ENCODE measurements at regions not wholly inside any gene's neighbourhood (a gene's known extent, or its start where the extent isn't known, plus 50 kb on each side); places are given as distances from the start of the nearest gene placed in this dataset.

DNA sequence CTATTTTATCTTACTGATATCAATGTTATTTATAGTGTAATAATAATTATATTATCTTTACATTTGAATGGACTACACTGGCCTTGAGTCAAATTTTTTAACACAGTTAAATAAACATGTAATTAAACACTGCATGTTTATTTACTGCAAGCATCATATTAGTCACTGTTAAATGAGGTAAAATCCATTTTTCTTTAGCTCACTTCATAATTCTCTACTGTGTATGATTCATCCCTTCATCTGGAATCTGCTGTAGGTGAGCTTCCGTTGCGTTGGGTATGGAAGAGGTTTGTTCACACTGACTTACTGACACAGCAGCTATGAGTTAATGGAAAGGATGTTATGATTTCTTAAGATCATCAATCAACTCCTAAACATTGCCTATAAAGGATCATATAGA is 572.3 kb downstream of the PCDH11X start (continued):
- TF ChIP-seq, protein P1, sequence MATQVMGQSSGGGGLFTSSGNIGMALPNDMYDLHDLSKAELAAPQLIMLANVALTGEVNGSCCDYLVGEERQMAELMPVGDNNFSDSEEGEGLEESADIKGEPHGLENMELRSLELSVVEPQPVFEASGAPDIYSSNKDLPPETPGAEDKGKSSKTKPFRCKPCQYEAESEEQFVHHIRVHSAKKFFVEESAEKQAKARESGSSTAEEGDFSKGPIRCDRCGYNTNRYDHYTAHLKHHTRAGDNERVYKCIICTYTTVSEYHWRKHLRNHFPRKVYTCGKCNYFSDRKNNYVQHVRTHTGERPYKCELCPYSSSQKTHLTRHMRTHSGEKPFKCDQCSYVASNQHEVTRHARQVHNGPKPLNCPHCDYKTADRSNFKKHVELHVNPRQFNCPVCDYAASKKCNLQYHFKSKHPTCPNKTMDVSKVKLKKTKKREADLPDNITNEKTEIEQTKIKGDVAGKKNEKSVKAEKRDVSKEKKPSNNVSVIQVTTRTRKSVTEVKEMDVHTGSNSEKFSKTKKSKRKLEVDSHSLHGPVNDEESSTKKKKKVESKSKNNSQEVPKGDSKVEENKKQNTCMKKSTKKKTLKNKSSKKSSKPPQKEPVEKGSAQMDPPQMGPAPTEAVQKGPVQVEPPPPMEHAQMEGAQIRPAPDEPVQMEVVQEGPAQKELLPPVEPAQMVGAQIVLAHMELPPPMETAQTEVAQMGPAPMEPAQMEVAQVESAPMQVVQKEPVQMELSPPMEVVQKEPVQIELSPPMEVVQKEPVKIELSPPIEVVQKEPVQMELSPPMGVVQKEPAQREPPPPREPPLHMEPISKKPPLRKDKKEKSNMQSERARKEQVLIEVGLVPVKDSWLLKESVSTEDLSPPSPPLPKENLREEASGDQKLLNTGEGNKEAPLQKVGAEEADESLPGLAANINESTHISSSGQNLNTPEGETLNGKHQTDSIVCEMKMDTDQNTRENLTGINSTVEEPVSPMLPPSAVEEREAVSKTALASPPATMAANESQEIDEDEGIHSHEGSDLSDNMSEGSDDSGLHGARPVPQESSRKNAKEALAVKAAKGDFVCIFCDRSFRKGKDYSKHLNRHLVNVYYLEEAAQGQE (IDR thresholded peaks at IDR 0.05; ENCODE audit: low read depth) = no peak
- TF ChIP-seq, protein P2, sequence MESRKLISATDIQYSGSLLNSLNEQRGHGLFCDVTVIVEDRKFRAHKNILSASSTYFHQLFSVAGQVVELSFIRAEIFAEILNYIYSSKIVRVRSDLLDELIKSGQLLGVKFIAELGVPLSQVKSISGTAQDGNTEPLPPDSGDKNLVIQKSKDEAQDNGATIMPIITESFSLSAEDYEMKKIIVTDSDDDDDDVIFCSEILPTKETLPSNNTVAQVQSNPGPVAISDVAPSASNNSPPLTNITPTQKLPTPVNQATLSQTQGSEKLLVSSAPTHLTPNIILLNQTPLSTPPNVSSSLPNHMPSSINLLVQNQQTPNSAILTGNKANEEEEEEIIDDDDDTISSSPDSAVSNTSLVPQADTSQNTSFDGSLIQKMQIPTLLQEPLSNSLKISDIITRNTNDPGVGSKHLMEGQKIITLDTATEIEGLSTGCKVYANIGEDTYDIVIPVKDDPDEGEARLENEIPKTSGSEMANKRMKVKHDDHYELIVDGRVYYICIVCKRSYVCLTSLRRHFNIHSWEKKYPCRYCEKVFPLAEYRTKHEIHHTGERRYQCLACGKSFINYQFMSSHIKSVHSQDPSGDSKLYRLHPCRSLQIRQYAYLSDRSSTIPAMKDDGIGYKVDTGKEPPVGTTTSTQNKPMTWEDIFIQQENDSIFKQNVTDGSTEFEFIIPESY (IDR thresholded peaks at IDR 0.05; ENCODE audit: extremely low read depth, insufficient replicate concordance, low read length) = no peak
- no peak for TF ChIP-seq CBX3 (IDR thresholded peaks at IDR 0.05; ENCODE audit: low read depth)
- TF ChIP-seq EGR1 (IDR thresholded peaks at IDR 0.05; ENCODE audit: low read depth) = no peak
- TF ChIP-seq EZH2phosphoT487 (IDR thresholded peaks at IDR 0.05; ENCODE audit: borderline replicate concordance) = no peak

Data from HCT116 (cell line).